Hematopoietic multipotent progenitor cell treated with erythropoietin and hydrocortisone succinate and interleukin-3 and kit ligand, for 8 days (in vitro differentiated cells): ENCODE measurements at regions not wholly inside any gene's neighbourhood (a gene's known extent, or its start where the extent isn't known, plus 50 kb on each side); places are given as distances from the start of the nearest gene placed in this dataset.
"Not testable (repeated sequence)": the region's sequence is repeated elsewhere in the genome, so short reads cannot be mapped to it uniquely, and the experiment has no call there.

Experiments used
- DNase-seq: peaks from one replicate; pipeline ENCODE4 v3.0.0-alpha.2; 2015

DNA sequence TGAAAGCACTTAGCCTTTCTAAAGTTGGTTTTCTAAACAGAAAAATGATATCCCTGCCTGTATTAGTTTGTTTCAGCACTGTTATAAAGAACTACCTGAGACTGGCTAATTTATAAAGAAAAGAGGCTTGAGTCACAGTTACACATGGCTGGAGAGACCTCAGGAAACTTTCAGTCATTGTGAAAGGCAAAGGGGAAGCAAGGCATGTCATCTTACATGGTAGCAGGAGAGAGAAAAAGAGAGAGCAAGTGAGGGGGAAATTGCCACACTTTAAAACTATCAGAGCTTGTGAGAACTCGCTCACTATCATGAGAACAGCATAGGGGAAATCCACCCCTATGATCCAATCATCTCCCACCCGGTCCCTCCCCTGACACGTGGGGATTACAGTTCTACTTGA lies 64.9 kb downstream of the FAM170A start:
- no peak for DNase-seq

GRCh38 chr5:119706049-119706448 lies 76.7 kb downstream of the FAM170A start:
- DNase-seq, result no peak

- no peak for DNase-seq
Measured at GRCh38 chr5:119708076-119708790, 78.9 kb downstream of the FAM170A start.

DNA sequence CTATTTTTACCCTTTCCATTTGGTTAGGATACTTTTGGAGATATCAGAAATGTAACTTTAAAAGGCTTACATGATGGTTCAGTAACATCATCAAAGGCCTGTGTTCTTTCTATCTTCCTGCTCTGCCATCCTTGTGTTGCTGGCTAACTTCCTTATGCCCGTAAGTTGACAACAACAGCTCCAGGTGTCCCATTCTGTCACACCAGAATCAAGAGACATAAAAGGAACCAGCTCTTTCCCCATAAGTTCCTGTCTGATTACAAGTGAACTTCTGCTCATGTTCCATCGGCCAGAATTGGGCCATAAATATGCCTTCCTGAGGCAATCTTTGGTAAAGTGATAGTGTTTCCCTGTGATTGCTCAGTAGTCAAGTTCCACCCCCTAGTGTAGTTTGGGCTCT lies 92.4 kb downstream of the FAM170A start:
- DNase-seq, result no peak

GRCh38 chr5:119725291-119725690 lies 95.9 kb downstream of the FAM170A start:
- DNase-seq, result not testable (repeated sequence)

DNA sequence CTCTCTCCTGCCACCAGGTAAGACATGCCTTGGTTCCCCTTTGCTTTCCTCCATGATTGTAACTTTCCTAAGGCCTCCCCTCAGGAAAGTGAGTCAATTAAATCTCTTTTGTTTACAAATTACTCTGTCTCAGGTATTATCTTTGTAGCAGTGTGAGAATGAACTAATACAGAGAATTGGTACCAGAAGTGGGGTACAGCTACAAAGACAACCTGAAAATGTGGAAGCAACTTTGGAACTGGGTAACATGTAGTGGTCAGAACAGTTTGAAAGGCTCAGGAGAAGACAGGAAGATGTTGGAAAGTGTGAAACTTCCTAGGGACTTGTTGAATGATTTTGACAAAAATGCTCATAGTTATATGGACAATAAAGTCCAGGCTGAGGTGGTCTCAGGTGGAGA lies 97.2 kb downstream of the FAM170A start:
- no peak for DNase-seq

GRCh38 chr5:119740225-119740624 lies 110.9 kb downstream of the FAM170A start:
- DNase-seq, result no peak

- DNase-seq, result no peak
Measured at GRCh38 chr5:119741691-119742090, 112.3 kb downstream of the FAM170A start.

DNA sequence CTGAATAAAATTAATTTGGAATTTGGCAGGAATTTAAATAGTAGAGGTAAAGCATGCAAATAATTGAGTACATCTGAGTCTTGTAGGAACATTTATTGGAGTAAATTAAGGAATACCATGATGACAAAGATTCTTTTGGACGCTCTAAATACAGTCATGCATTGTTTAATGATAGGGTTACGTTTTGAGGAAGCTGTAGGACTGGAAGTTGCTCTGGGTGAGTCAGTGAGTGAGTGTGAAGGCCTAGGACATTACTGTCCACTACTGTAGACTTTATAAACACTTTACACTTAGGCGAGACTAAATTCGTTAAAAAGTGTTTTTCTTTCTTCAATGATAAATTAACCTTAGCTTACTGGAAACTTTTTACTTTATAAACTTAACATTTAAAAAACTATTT lies 113.0 kb downstream of the FAM170A start:
- DNase-seq, result no peak

DNA sequence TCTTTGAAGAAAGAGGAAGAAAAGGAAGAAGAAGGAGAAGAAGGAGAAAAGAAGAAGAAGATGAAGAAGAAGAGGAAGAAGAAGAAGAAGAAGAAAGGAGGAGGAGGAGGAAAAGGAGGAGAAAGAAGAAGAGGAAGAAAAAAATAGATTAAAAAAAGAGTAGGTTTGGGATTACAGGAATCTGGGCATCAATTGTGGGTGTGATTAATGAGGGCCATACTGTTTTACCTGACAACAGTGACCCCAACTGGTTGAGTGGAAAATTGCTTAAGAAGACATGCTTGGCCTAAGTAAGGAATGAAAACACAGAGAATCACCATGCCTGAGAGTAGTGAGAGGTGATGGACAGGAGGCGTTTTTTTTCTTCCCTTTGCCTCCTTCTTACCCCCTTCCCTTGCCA lies 114.6 kb downstream of the FAM170A start:
- DNase-seq, result peak; percentile 68

DNA sequence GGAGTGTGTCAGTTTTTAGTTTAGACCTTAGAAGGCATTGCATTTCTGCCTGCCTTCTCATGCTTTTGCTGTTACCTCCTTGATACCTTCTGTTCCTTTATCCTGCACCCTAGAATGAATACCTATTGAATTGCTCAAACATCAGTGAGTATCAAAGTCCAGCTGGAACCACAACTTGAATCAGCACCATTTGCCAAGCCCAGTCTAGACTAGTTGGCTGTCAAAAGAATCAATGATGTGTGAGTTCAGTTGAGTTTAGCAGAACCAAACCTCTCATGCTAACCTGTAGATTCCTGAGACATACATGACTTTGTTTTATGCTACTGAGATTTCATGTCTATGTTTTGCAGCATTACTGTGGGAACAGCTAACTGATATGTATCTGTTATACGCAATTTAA lies 116.6 kb downstream of the FAM170A start:
- no peak for DNase-seq

DNA sequence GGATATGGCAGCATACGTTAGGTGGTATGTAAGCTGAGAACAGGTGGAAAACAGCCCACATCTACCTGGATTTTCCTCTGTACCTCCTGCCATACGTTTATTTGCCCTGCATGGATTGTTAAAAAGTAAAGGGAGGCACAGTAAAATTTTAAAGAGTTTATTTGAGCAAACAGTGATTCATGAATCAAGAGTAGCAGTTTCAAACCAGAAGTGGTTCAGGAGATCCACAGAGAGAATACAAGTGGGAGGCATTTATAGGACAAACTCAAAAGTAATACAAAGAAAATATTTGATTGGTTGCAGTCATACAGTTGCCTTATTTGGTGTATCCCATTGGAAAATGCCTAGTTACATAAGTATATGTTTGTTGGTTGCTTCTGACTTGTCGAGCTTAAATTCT lies 117.6 kb downstream of the FAM170A start:
- DNase-seq, result no peak

DNA sequence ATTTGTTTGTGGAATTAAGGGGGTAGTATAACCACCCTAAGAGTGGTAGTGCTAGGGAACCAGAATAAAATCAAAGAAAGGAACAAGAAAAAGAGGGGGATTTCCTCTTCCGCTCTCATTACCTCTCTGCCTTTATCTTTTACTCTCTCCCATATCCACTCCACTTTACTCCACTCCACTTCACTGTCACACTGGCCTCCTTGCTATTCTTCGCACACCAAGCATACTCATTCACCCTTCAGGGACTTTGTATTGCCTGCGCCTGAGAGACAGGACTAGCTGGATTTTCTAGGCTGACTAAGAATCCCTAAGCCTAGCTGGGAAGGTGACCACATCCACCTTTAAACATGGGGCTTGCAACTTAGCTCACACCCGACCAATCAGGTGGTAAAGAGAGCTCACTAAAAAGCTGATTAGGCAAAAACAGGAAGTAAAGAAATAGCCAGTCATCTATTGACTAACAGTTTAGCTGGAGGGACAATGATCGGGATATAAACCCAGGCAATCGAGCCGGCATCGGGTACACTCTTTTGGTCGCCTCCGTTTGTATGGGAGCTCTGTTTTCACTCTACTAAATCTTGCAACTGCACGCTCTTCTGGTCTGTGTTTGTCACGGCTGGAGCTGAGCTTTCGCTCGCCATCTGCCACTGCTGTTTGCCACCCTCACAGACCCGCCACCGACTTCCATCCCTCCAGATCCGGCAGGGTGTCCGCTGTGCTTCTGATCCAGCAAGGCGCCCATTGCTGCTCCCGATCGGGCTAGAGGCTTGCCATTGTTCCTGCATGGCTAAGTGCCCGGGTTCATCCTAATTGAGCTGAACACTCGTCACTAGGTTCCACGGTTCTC lies 121.8 kb downstream of the FAM170A start:
- no peak for DNase-seq

- no peak for DNase-seq
Measured at GRCh38 chr5:119751734-119752094, 122.4 kb downstream of the FAM170A start.

DNA sequence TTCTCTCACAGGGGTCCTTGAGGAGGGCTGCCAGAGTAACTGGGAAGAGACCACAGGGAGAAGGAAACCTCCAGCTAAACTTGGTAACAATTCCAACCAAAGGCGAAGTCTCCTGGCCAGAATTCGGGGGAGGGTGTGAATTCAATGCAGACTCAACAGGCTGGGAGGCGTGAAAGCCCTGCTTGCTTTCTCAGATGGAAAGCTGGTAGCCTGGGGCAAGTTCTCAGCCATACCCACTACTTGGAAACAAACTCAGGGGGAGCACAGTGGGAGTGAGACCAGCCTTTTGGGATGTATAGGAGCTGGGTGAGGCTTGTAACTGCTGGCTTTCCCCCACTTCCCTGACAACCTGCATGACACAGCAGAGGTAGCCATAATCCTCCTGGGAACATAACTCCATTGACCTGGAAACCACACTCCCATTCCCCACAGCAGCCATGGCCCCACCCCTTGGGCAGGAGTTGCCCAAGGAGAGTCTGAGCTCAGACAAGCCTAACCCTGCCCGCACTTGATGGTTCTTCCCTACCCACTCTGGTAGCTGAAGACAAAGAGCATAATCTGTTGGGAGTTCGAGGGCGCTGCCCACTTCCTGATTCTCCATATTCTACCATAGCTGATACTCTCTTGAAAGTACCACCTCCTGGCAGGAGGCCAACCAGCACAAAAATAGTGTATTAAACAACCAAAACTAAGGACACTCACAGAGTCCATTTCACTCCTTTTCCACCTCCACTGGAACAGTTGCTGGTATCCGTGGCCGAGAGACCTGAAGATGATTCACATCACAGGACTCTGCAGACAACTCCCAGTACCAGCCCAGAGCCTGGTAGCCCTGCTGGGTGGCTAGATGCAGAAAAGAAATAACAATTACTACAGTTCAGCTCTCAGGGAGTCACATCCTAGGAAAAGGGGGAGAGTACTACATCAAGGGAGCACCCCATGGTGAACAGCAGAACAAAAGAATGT lies 123.8 kb downstream of the FAM170A start:
- no peak for DNase-seq

GRCh38 chr5:119754825-119755224 lies 125.5 kb downstream of the FAM170A start:
- not testable (repeated sequence) for DNase-seq

- no peak for DNase-seq
Measured at GRCh38 chr5:119757276-119757675, 127.9 kb downstream of the FAM170A start.

- not testable (repeated sequence) for DNase-seq
Measured at GRCh38 chr5:119769695-119770693, 140.6 kb downstream of the FAM170A start.

- not testable (repeated sequence) for DNase-seq
Measured at GRCh38 chr5:119780145-119780544, 150.8 kb downstream of the FAM170A start.

GRCh38 chr5:119785057-119785456 lies 155.7 kb downstream of the FAM170A start:
- DNase-seq, result no peak

DNA sequence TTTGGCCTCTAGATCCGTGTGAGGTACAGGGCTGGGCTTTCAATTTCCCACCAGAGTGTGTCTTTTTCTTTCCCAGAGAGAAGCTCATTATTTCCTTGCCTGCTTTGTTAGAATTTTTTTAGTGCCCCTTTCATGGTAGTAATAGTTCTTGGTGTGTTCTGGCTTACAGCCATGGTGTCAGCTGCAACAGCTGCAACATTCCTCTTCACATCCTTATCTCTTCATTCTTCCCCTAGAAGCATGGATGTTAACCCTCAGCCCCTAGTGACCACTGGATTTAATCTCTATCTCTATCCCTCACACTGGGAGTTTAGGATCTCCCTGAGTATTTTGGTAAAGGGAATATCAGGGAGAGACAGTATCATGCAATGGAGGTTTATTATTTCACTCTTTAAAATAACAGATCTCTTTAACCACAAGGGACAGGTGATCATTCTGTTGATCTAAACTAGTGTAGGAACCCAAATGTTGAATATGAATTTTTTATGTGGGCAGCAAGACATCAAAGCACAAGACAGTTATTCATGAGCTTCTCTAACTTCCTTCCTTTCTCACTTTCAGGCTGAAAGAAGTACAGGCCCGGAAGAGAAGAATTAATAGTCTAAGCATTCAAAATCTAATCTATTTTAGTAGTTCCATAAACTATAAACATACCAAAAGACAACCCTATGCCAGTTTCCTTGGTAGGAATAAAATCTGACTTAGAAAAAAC lies 160.2 kb downstream of the FAM170A start:
- DNase-seq, result no peak
